Stomach smooth muscle (tissue), 2 donors: ENCODE measurements at regions not wholly inside any gene's neighbourhood (a gene's known extent, or its start where the extent isn't known, plus 50 kb on each side); places are given as distances from the start of the nearest gene placed in this dataset.

Experiments
- H3K27ac ChIP-seq: one replicate; pipeline ENCODE4 v1.7.0; 2013; ENCODE audit warnings: mild to moderate bottlenecking, low read length, inconsistent platforms
- H3K27me3 ChIP-seq, 2 donors: one replicate each; pipeline ENCODE4 v1.7.0; 2013; ENCODE audit warnings: low read length in 2 of 2; ENCODE audit not compliant: insufficient read depth in 2 of 2, control insufficient read depth in 1 of 2
- H3K36me3 ChIP-seq, 2 donors: one replicate each; pipeline ENCODE4 v1.7.0; 2013; ENCODE audit warnings: low read length in 2 of 2; ENCODE audit not compliant: control insufficient read depth in 2 of 2, insufficient read depth in 2 of 2
- H3K4me1 ChIP-seq: one replicate; pipeline ENCODE4 v1.7.0; 2013; ENCODE audit warnings: low read length; ENCODE audit not compliant: control insufficient read depth, insufficient read depth
- H3K4me3 ChIP-seq, 2 donors: one replicate each; pipeline ENCODE4 v1.7.0; 2013; ENCODE audit warnings: low read length in 2 of 2
- H3K9ac ChIP-seq, 2 donors: one replicate each; pipeline ENCODE4 v1.7.0; 2013; ENCODE audit warnings: low read length in 2 of 2, mild to moderate bottlenecking in 1 of 2
- H3K9me3 ChIP-seq, 2 donors: one replicate each; pipeline ENCODE4 v1.7.0; 2013; ENCODE audit warnings: low read length in 2 of 2; ENCODE audit not compliant: control insufficient read depth in 2 of 2
- donor health status: healthy.
- donor health status: Pancreatic carcinoma.

- Histone ChIP-seq H3K4me3 (no peak overlapping the region), H3K27ac (no peak overlapping the region), H3K36me3 (no peaks in the 10 kb centered on the region), H3K27me3 (no peaks in the 10 kb centered on the region), H3K9me3 (no peaks in the 10 kb centered on the region), H3K9ac (no peak overlapping the region), H3K4me1 (no peaks in the 10 kb centered on the region)
Measured at GRCh38 chr5:63263411-63263810, 684.8 kb downstream of the LRRC70 start.

GRCh38 chr5:63262185-63262981, 683.8 kb downstream of the LRRC70 start:
- Histone ChIP-seq H3K27ac (no peak overlapping the region), H3K9me3 (no peaks in the 10 kb centered on the region), H3K4me3 (no peak overlapping the region), H3K4me1 (no peaks in the 10 kb centered on the region), H3K27me3 (no peaks in the 10 kb centered on the region), H3K9ac (no peak overlapping the region), H3K36me3 (no peaks in the 10 kb centered on the region)

GRCh38 chr5:63261695-63262094, 683.1 kb downstream of the LRRC70 start:
- no peaks in the 10 kb centered on the region for H3K9me3 ChIP-seq
- no peaks in the 10 kb centered on the region for H3K36me3 ChIP-seq
- no peak overlapping the region for H3K4me3 ChIP-seq
- no peaks in the 10 kb centered on the region for H3K27me3 ChIP-seq
- no peak overlapping the region for H3K9ac ChIP-seq
- H3K27ac ChIP-seq: no peak overlapping the region
- no peaks in the 10 kb centered on the region for H3K4me1 ChIP-seq

- Histone ChIP-seq H3K36me3 (no peaks in the 10 kb centered on the region), H3K9me3 (no peaks in the 10 kb centered on the region)
Measured at GRCh38 chr5:63255594-63255993, 677.0 kb downstream of the LRRC70 start.

GRCh38 chr5:63250939-63251338, 672.3 kb downstream of the LRRC70 start:
- Histone ChIP-seq H3K4me3 (no peak overlapping the region), H3K9ac (no peak overlapping the region), H3K27me3 (no peaks in the 10 kb centered on the region), H3K9me3 (no peaks in the 10 kb centered on the region), H3K36me3 (no peaks in the 10 kb centered on the region), H3K27ac (no peak overlapping the region), H3K4me1 (no peaks in the 10 kb centered on the region)

More at GRCh38 chr5:63255594-63255993, 677.0 kb downstream of the LRRC70 start:
- Histone ChIP-seq H3K9ac (no peak overlapping the region), H3K4me1 (no peaks in the 10 kb centered on the region), H3K27ac (no peak overlapping the region), H3K4me3 (no peak overlapping the region), H3K27me3 (no peaks in the 10 kb centered on the region)

DNA sequence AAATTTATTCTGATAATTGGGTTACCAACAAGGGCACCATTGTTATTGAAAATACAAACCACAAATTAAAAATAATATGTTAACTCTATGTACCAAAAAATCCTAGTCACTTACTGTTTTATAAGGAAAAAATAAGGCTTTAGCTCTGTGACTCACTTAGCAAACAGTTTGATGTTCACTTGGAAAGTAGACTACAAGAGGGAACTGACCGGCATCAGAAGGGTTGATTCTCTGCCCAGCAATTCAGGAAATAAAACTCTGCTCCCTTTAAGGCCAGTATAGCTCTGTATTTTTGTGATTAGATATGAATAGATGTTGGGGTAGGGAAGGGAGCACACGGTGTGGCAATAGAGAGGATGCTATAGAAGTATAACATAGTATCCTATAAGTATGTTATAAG, 671.3 kb downstream of the LRRC70 start:
- Histone ChIP-seq H3K36me3 (no peaks in the 10 kb centered on the region), H3K27me3 (no peaks in the 10 kb centered on the region), H3K4me3 (no peak overlapping the region), H3K4me1 (no peaks in the 10 kb centered on the region), H3K27ac (no peak overlapping the region), H3K9ac (no peak overlapping the region), H3K9me3 (no peaks in the 10 kb centered on the region)

DNA sequence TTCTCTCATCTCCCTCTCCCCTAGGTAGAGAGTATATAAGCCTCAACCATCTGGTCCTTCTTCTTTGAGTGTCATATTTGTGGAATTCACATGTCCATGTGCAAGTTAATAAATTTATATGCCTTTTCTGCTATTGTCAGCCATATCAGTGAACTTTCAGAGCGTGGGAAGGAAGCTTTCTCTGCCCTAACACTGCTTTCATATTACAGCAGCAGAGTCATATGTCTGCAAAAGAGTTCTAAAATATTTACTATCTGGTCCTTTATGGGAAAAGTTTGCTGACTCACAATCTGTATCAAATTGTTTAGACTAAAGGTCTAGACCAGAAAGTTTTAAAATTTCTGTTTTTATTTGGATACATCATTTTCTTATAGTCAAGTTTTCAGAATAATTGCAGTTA, 669.0 kb downstream of the LRRC70 start:
- no peaks in the 10 kb centered on the region for H3K9me3 ChIP-seq

DNA sequence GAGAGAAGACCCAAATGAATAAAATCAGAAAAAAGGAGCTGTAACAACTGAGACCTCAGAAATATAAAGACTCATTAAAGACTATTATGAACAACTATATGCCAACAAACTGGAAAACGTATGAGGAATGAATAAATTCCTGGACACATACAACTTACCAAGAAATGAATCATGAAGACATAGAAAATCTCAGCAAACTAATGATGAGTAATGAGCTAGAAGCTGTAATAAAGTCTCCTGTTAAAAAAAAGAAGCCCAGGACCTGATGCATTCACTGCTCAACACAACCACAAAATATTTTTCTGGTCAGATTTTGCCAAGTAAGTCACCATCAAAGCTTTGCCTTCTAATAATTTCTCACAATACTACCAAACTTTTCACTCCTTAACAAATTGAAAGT, 666.7 kb downstream of the LRRC70 start:
- Histone ChIP-seq H3K27me3 (no peaks in the 10 kb centered on the region), H3K4me3 (no peak overlapping the region), H3K4me1 (no peaks in the 10 kb centered on the region), H3K9me3 (no peaks in the 10 kb centered on the region), H3K9ac (no peak overlapping the region), H3K36me3 (no peaks in the 10 kb centered on the region), H3K27ac (no peak overlapping the region)

More for the DNA sequence above, 669.0 kb downstream of the LRRC70 start:
- Histone ChIP-seq H3K4me1 (no peaks in the 10 kb centered on the region), H3K27me3 (no peaks in the 10 kb centered on the region), H3K9ac (no peak overlapping the region), H3K36me3 (no peaks in the 10 kb centered on the region), H3K27ac (no peak overlapping the region), H3K4me3 (no peak overlapping the region)

- Histone ChIP-seq H3K27ac (no peak overlapping the region), H3K9ac (no peak overlapping the region), H3K9me3 (no peaks in the 10 kb centered on the region), H3K27me3 (no peaks in the 10 kb centered on the region), H3K4me3 (no peak overlapping the region), H3K4me1 (no peaks in the 10 kb centered on the region), H3K36me3 (no peaks in the 10 kb centered on the region)
Measured at GRCh38 chr5:63240063-63240755, 661.6 kb downstream of the LRRC70 start.

GRCh38 chr5:63233911-63234310, 655.3 kb downstream of the LRRC70 start:
- no peaks in the 10 kb centered on the region for H3K9me3 ChIP-seq
- H3K9ac ChIP-seq: no peak overlapping the region
- no peaks in the 10 kb centered on the region for H3K36me3 ChIP-seq
- H3K27ac ChIP-seq: no peak overlapping the region
- peak overlapping the region in 1 of 2 donors; percentile 35 for H3K4me3 ChIP-seq
- no peaks in the 10 kb centered on the region for H3K27me3 ChIP-seq
- H3K4me1 ChIP-seq: no peaks in the 10 kb centered on the region

GRCh38 chr5:63233361-63233760, 654.7 kb downstream of the LRRC70 start:
- Histone ChIP-seq H3K27ac (no peak overlapping the region), H3K9me3 (no peaks in the 10 kb centered on the region), H3K4me3 (no peak overlapping the region), H3K36me3 (no peaks in the 10 kb centered on the region), H3K4me1 (no peaks in the 10 kb centered on the region), H3K27me3 (no peaks in the 10 kb centered on the region), H3K9ac (no peak overlapping the region)
